ENCODE measurements at regions not wholly inside any gene's neighbourhood (a gene's known extent, or its start where the extent isn't known, plus 50 kb on each side); places are given as distances from the start of the nearest gene placed in this dataset.
A peak's percentile ranks its signal among the peaks of the same experiment; 100 is the strongest.

GRCh38 chr2:16615687-16616615 lies 49.7 kb downstream of the CYRIA start:
- no peak for DNase-seq

- no peak for DNase-seq
Observed at GRCh38 chr2:16615246-16615645, 50.4 kb downstream of the CYRIA start.

GRCh38 chr2:16614314-16614860 lies 51.2 kb downstream of the CYRIA start:
- no peak for DNase-seq

GRCh38 chr2:16613539-16614011 lies 52.1 kb downstream of the CYRIA start:
- DNase-seq = peak in 1 of 3 donors; percentile 34

GRCh38 chr2:16612490-16612889 lies 53.1 kb downstream of the CYRIA start:
- DNase-seq = no peak

GRCh38 chr2:16609786-16610185 lies 55.8 kb downstream of the CYRIA start:
- no peak for DNase-seq

GRCh38 chr2:16608661-16609643 lies 56.7 kb downstream of the CYRIA start:
- DNase-seq = peak; percentile 83 to 87 (median 86)

- no peak for DNase-seq
Observed at GRCh38 chr2:16607301-16607700, 58.3 kb downstream of the CYRIA start.

GRCh38 chr2:16604236-16604635 lies 61.4 kb downstream of the CYRIA start:
- DNase-seq = peak in 1 of 3 donors; percentile 34

GRCh38 chr2:16591370-16591933 lies 74.2 kb downstream of the CYRIA start:
- DNase-seq = no peak

- DNase-seq = no peak
Observed at GRCh38 chr2:16589465-16589864, 76.2 kb downstream of the CYRIA start.

- DNase-seq = no peak
Observed at GRCh38 chr2:16588565-16588964, 77.1 kb downstream of the CYRIA start.

- DNase-seq = peak; percentile 36 to 62 (median 49)
Observed at GRCh38 chr2:16587601-16588000, 78.0 kb downstream of the CYRIA start.

GRCh38 chr2:16584824-16585540 lies 80.7 kb downstream of the CYRIA start:
- DNase-seq = peak; percentile 55 to 72 (median 70)

- no peak for DNase-seq
Observed at GRCh38 chr2:16584084-16584483, 81.5 kb downstream of the CYRIA start.

- no peak for DNase-seq
Observed at GRCh38 chr2:16581241-16581640, 84.4 kb downstream of the CYRIA start.

- no peak for DNase-seq
Observed at GRCh38 chr2:16578081-16578480, 87.6 kb downstream of the CYRIA start.

GRCh38 chr2:16570516-16570915 lies 95.1 kb downstream of the CYRIA start:
- no peak for DNase-seq

GRCh38 chr2:16568998-16569784 lies 96.4 kb downstream of the CYRIA start:
- DNase-seq = no peak

- no peak for DNase-seq
Observed at GRCh38 chr2:16566701-16567100, 98.9 kb downstream of the CYRIA start.

GRCh38 chr2:16565481-16565880 lies 100.2 kb downstream of the CYRIA start:
- no peak for DNase-seq
